HCT116 (cell line): ENCODE measurements at regions not wholly inside any gene's neighbourhood (a gene's known extent, or its start where the extent isn't known, plus 50 kb on each side); places are given as distances from the start of the nearest gene placed in this dataset.

ENCODE experiments used
- CTCF ChIP-seq, 3 experiments: fragments of 200-600 bp in 1 of 3; sonication (generic) in 1 of 3; IDR thresholded peaks in 2 of 3; conservative IDR thresholded peaks in 1 of 3; 2 replicates each; pipeline ENCODE4 v1.5.1; 2012 to 2017; ENCODE audit warnings: low read depth in 2 of 3, low read length in 2 of 3, antibody characterized with exemption in 1 of 3, borderline replicate concordance in 1 of 3, control low read depth in 1 of 3, mild to moderate bottlenecking in 1 of 3, mixed read lengths in 1 of 3, mixed run types in 1 of 3, moderate library complexity in 1 of 3; ENCODE audit not compliant: insufficient read depth in 1 of 3
- EZH2 ChIP-seq: fragments of 200-600 bp; sonication (generic); IDR thresholded peaks from 2 replicates; pipeline ENCODE4 v1.6.1; 2017; ENCODE audit warnings: antibody characterized with exemption, mixed run types
- EZH2phosphoT487 ChIP-seq: fragments of 200-600 bp; IDR thresholded peaks from 2 replicates; pipeline ENCODE4 v1.6.1; 2018; ENCODE audit warnings: antibody characterized with exemption, borderline replicate concordance
- JUND ChIP-seq: IDR thresholded peaks from 2 replicates; pipeline ENCODE4 v1.6.1; 2012
- POLR2A ChIP-seq: IDR thresholded peaks from 2 replicates; pipeline ENCODE4 v1.7.0; 2011; ENCODE audit warnings: borderline replicate concordance; ENCODE audit not compliant: insufficient read depth, insufficient read length; ENCODE audit errors: extremely low read depth
- POLR2AphosphoS5 ChIP-seq: IDR thresholded peaks from 2 replicates; pipeline ENCODE4 v1.6.1; 2011; ENCODE audit warnings: mild to moderate bottlenecking, low read depth, low read length, moderate library complexity
- RAD21 ChIP-seq: IDR thresholded peaks from 2 replicates; pipeline ENCODE4 v1.6.1; 2012; ENCODE audit warnings: low read depth, mild to moderate bottlenecking
- REST ChIP-seq: IDR thresholded peaks from 2 replicates; pipeline ENCODE4 v1.6.1; 2012; ENCODE audit warnings: low read depth
- TCF7L2 ChIP-seq: IDR thresholded peaks from 2 replicates; pipeline ENCODE4 v1.7.0; 2011; ENCODE audit warnings: borderline replicate concordance, inconsistent platforms; ENCODE audit not compliant: insufficient read depth, insufficient read length; ENCODE audit errors: extremely low read depth
- ZFX ChIP-seq: fragments of 450-650 bp; IDR thresholded peaks from 2 replicates; pipeline ENCODE4 v1.6.1; 2017
- ZNF274 ChIP-seq: fragments of 200-500 bp; sonication (Bioruptor generic); IDR thresholded peaks from 2 replicates; pipeline ENCODE4 v1.6.1; 2014; ENCODE audit warnings: mild to moderate bottlenecking, low read depth, low read length, inconsistent platforms

- TF ChIP-seq POLR2A (no peak), CTCF (IDR thresholded peaks at IDR 0.05 in 2 of 3, conservative IDR thresholded peaks at IDR 0.05 in 1 of 3; ENCODE audit: borderline replicate concordance in 1 of 3, insufficient read depth in 1 of 3, low read depth in 2 of 3, low read length in 2 of 3) (no peak), REST (no peak), ZNF274 (no peak), EZH2phosphoT487 (no peak), ZFX (no peak), EZH2 (no peak), RAD21 (no peak), POLR2AphosphoS5 (no peak), TCF7L2 (no peak), JUND (no peak)
These were observed 304.8 kb downstream of the PTPRC start for GRCh38 chr1:198943484-198944187.
